A549 (cell line): ENCODE measurements at regions not wholly inside any gene's neighbourhood (a gene's known extent, or its start where the extent isn't known, plus 50 kb on each side); places are given as distances from the start of the nearest gene placed in this dataset.

Source experiments
- EHMT2 ChIP-seq: fragments of 200-600 bp; sonication (generic); IDR thresholded peaks from 2 replicates; pipeline ENCODE4 v1.6.1; 2016; ENCODE audit warnings: antibody characterized with exemption, low read depth, mild to moderate bottlenecking, moderate library complexity
- FOSB ChIP-seq: fragments of 250-450 bp; sonication (Bioruptor Pico); IDR thresholded peaks from 2 replicates; pipeline ENCODE4 v1.5.0; 2020; ENCODE audit warnings: mild to moderate bottlenecking, moderate library complexity
- POLR2A ChIP-seq: IDR thresholded peaks from 2 replicates; pipeline ENCODE4 v1.6.1; 2012; ENCODE audit warnings: mild to moderate bottlenecking, low read length
- RAD21 ChIP-seq, 2 experiments: fragments of >200 bp in 1 of 2; sonication (Bioruptor Twin) in 1 of 2; formaldehyde crosslinking in 1 of 2; IDR thresholded peaks in 1 of 2; conservative IDR thresholded peaks in 1 of 2; 2 replicates in 1 of 2; 3 replicates in 1 of 2; pipeline ENCODE4 v1.6.1; 2012 to 2018; ENCODE audit warnings: inconsistent platforms in 1 of 2
- RCOR1 ChIP-seq: fragments of 150-350 bp; IDR thresholded peaks from 2 replicates; pipeline ENCODE4 v1.6.1; 2014; ENCODE audit warnings: antibody characterized with exemption, low read length, low read depth
- SMC3 ChIP-seq: fragments of >200 bp; sonication (Bioruptor Twin); formaldehyde crosslinking; IDR thresholded peaks from 3 replicates; pipeline ENCODE4 v1.6.1; 2018; ENCODE audit warnings: inconsistent platforms
- TF ChIP-seq, protein P1 (sequence below): fragments of 200-600 bp; sonication (generic); IDR thresholded peaks from 2 replicates; pipeline ENCODE4 v1.6.1; 2016; ENCODE audit warnings: antibody characterized with exemption, mild to moderate bottlenecking, moderate library complexity
- TF ChIP-seq, protein P2 (sequence below): fragments of >200 bp; sonication (Bioruptor Twin); formaldehyde crosslinking; IDR thresholded peaks from 3 replicates; pipeline ENCODE4 v1.5.1; 2016
- TF ChIP-seq, protein P3 (sequence below): IDR thresholded peaks from 2 replicates; pipeline ENCODE4 v1.6.1; 2012

DNA sequence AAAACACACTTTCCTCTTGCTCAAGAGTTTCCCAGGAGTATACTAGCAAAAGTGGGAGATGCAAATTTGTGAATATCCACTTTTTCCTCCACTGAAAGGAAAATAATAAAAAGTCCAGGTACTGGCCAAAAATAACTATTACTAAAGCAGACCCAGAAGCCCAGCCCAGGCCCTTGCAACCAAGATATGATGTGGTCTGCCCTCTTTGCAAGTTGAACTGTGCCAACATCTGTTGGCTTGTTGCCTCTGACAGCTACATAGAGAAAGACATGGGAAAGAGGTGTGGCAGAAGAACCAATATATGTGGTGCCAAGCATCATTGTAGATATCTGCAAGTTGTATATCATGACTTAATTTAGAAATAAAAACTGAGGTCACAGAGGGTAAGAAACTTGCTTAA lies 78.4 kb upstream of the JAG1 start:
- TF ChIP-seq, protein P1, sequence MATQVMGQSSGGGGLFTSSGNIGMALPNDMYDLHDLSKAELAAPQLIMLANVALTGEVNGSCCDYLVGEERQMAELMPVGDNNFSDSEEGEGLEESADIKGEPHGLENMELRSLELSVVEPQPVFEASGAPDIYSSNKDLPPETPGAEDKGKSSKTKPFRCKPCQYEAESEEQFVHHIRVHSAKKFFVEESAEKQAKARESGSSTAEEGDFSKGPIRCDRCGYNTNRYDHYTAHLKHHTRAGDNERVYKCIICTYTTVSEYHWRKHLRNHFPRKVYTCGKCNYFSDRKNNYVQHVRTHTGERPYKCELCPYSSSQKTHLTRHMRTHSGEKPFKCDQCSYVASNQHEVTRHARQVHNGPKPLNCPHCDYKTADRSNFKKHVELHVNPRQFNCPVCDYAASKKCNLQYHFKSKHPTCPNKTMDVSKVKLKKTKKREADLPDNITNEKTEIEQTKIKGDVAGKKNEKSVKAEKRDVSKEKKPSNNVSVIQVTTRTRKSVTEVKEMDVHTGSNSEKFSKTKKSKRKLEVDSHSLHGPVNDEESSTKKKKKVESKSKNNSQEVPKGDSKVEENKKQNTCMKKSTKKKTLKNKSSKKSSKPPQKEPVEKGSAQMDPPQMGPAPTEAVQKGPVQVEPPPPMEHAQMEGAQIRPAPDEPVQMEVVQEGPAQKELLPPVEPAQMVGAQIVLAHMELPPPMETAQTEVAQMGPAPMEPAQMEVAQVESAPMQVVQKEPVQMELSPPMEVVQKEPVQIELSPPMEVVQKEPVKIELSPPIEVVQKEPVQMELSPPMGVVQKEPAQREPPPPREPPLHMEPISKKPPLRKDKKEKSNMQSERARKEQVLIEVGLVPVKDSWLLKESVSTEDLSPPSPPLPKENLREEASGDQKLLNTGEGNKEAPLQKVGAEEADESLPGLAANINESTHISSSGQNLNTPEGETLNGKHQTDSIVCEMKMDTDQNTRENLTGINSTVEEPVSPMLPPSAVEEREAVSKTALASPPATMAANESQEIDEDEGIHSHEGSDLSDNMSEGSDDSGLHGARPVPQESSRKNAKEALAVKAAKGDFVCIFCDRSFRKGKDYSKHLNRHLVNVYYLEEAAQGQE, result no peak
- TF ChIP-seq RAD21 (conservative IDR thresholded peaks at IDR 0.05 in 1 of 2, IDR thresholded peaks at IDR 0.05 in 1 of 2), result no peak
- no peak for TF ChIP-seq POLR2A
- TF ChIP-seq, protein P2, sequence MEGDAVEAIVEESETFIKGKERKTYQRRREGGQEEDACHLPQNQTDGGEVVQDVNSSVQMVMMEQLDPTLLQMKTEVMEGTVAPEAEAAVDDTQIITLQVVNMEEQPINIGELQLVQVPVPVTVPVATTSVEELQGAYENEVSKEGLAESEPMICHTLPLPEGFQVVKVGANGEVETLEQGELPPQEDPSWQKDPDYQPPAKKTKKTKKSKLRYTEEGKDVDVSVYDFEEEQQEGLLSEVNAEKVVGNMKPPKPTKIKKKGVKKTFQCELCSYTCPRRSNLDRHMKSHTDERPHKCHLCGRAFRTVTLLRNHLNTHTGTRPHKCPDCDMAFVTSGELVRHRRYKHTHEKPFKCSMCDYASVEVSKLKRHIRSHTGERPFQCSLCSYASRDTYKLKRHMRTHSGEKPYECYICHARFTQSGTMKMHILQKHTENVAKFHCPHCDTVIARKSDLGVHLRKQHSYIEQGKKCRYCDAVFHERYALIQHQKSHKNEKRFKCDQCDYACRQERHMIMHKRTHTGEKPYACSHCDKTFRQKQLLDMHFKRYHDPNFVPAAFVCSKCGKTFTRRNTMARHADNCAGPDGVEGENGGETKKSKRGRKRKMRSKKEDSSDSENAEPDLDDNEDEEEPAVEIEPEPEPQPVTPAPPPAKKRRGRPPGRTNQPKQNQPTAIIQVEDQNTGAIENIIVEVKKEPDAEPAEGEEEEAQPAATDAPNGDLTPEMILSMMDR, result no peak
- TF ChIP-seq, protein P3, sequence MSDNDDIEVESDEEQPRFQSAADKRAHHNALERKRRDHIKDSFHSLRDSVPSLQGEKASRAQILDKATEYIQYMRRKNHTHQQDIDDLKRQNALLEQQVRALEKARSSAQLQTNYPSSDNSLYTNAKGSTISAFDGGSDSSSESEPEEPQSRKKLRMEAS, result no peak
- TF ChIP-seq SMC3, result no peak
- TF ChIP-seq EHMT2, result no peak
- TF ChIP-seq FOSB (CRISPR knock-in tag), result no peak
- no peak for TF ChIP-seq RCOR1
